ENCODE measurements at regions not wholly inside any gene's neighbourhood (a gene's known extent, or its start where the extent isn't known, plus 50 kb on each side); places are given as distances from the start of the nearest gene placed in this dataset.

GRCh38 chr10:123583639-123584418, 82.3 kb upstream of the GPR26 start:
- peak in 1 of 3 donors; percentile 51 for TF ChIP-seq CTCF (IDR thresholded peaks at IDR 0.05)
- DNase-seq (ENCODE audit: low spot score) = peak; percentile 54
- ATAC-seq (ENCODE audit: low FRiP score) = peak; percentile 81

- no peak for TF ChIP-seq CTCF (IDR thresholded peaks at IDR 0.05)
- ATAC-seq (ENCODE audit: low FRiP score) = no peak
- DNase-seq (ENCODE audit: low spot score) = no peak
Measured at GRCh38 chr10:123584419-123584775, 81.8 kb upstream of the GPR26 start.

GRCh38 chr10:123585477-123586445, 80.4 kb upstream of the GPR26 start:
- no peak for TF ChIP-seq CTCF (IDR thresholded peaks at IDR 0.05)
- no peak for ATAC-seq (ENCODE audit: low FRiP score)
- no peak for DNase-seq (ENCODE audit: low spot score)

- TF ChIP-seq CTCF (IDR thresholded peaks at IDR 0.05) = no peak
- ATAC-seq (ENCODE audit: low FRiP score) (no peak), DNase-seq (ENCODE audit: low spot score) (no peak)
Measured at GRCh38 chr10:123587110-123587509, 79.0 kb upstream of the GPR26 start.

- no peak for ATAC-seq (ENCODE audit: low FRiP score)
- no peak for TF ChIP-seq CTCF (IDR thresholded peaks at IDR 0.05)
- DNase-seq (ENCODE audit: low spot score) = no peak
Measured at GRCh38 chr10:123588386-123588914, 77.7 kb upstream of the GPR26 start.

GRCh38 chr10:123595661-123596060, 70.5 kb upstream of the GPR26 start:
- DNase-seq (ENCODE audit: low spot score) = no peak
- TF ChIP-seq CTCF (IDR thresholded peaks at IDR 0.05) = no peak
- no peak for ATAC-seq (ENCODE audit: low FRiP score)

All from omental fat pad (tissue), 3 donors.